Liver (tissue), 8 donors: ENCODE measurements at regions not wholly inside any gene's neighbourhood (a gene's known extent, or its start where the extent isn't known, plus 50 kb on each side); places are given as distances from the start of the nearest gene placed in this dataset.

Experiments
- DNase-seq: peaks from one replicate; pipeline ENCODE4 v3.0.0-alpha.2; 2017; ENCODE audit warnings: low spot score
- H3K27ac ChIP-seq, 2 donors: one replicate each; pipeline ENCODE4 v1.7.0; 2013; ENCODE audit warnings: inconsistent platforms in 2 of 2, low read length in 2 of 2, control low read depth in 1 of 2, low read depth in 1 of 2, mild to moderate bottlenecking in 1 of 2
- H3K27me3 ChIP-seq, 4 donors: one replicate each; pipeline versions ENCODE4 v1.6.1 to v1.7.0; 2013; ENCODE audit warnings: low read length in 3 of 4, inconsistent platforms in 1 of 4, mild to moderate bottlenecking in 1 of 4, moderate library complexity in 1 of 4; ENCODE audit not compliant: control insufficient read depth in 4 of 4, insufficient read depth in 4 of 4
- H3K36me3 ChIP-seq, 4 donors: one replicate each; pipeline versions ENCODE4 v1.6.1 to v1.7.0; 2013; ENCODE audit warnings: low read length in 3 of 4, mild to moderate bottlenecking in 3 of 4, low read depth in 1 of 4, moderate library complexity in 1 of 4; ENCODE audit not compliant: control insufficient read depth in 4 of 4, insufficient read depth in 3 of 4
- H3K4me1 ChIP-seq, 4 donors: one replicate each; pipeline versions ENCODE4 v1.6.1 to v1.7.0; 2013; ENCODE audit warnings: low read length in 3 of 4, mild to moderate bottlenecking in 3 of 4, moderate library complexity in 1 of 4; ENCODE audit not compliant: control insufficient read depth in 4 of 4, insufficient read depth in 4 of 4
- H3K4me3 ChIP-seq, 3 donors: one replicate each; pipeline versions ENCODE4 v1.6.1 to v1.7.0; 2013; ENCODE audit warnings: low read length in 3 of 3, control low read depth in 1 of 3, low read depth in 1 of 3, mild to moderate bottlenecking in 1 of 3
- H3K9ac ChIP-seq, 2 donors: one replicate each; pipeline ENCODE4 v1.7.0; 2013; ENCODE audit warnings: low read length in 2 of 2, mild to moderate bottlenecking in 2 of 2, moderate library complexity in 2 of 2, control low read depth in 1 of 2, low read depth in 1 of 2
- H3K9me3 ChIP-seq, 4 donors: one replicate each; pipeline versions ENCODE4 v1.6.1 to v1.7.0; 2013; ENCODE audit warnings: low read length in 3 of 4; ENCODE audit not compliant: control insufficient read depth in 4 of 4
- EGR1 ChIP-seq, 2 donors: IDR thresholded peaks; 2 replicates each; pipeline ENCODE4 v1.6.1; 2016 to 2018; ENCODE audit warnings: antibody characterized with exemption in 2 of 2, low read depth in 2 of 2
- FOXA1 ChIP-seq: IDR thresholded peaks from 2 replicates; pipeline ENCODE4 v1.6.1; 2016; ENCODE audit warnings: antibody characterized with exemption
- FOXA2 ChIP-seq: IDR thresholded peaks from 2 replicates; pipeline ENCODE4 v1.6.1; 2016; ENCODE audit warnings: antibody characterized with exemption
- GABPA ChIP-seq, 2 donors: IDR thresholded peaks in 1 of 2; conservative IDR thresholded peaks in 1 of 2; 2 replicates each; pipeline ENCODE4 v1.6.1; 2016; ENCODE audit warnings: antibody characterized with exemption in 2 of 2, mild to moderate bottlenecking in 1 of 2, moderate library complexity in 1 of 2
- HNF4G ChIP-seq: IDR thresholded peaks from 2 replicates; pipeline ENCODE4 v1.6.1; 2016; ENCODE audit warnings: antibody characterized with exemption
- JUND ChIP-seq, 2 donors: IDR thresholded peaks; 2 replicates each; pipeline ENCODE4 v1.6.1; 2016; ENCODE audit warnings: antibody characterized with exemption in 2 of 2
- NR2F2 ChIP-seq: IDR thresholded peaks from 2 replicates; pipeline ENCODE4 v1.6.1; 2016; ENCODE audit warnings: antibody characterized with exemption
- RXRA ChIP-seq, 2 donors: IDR thresholded peaks; 2 replicates each; pipeline ENCODE4 v1.6.1; 2017 to 2018; ENCODE audit warnings: antibody characterized with exemption in 2 of 2, mild to moderate bottlenecking in 1 of 2
- SP1 ChIP-seq: IDR thresholded peaks from 2 replicates; pipeline ENCODE4 v1.6.1; 2018; ENCODE audit warnings: antibody characterized with exemption, mild to moderate bottlenecking
- YY1 ChIP-seq: IDR thresholded peaks from 2 replicates; pipeline ENCODE4 v1.6.1; 2016; ENCODE audit warnings: antibody characterized with exemption, mild to moderate bottlenecking
- WGBS: extraction: QIAGEN DNeasy Blood & Tissue Kit; methylation state at CpG from one replicate; pipeline ENCODE4 v1.1.7; 2013; 5-methylcytosine and 5-hydroxymethylcytosine counted together
- TF ChIP-seq, protein P1 (sequence below): IDR thresholded peaks from 2 replicates; pipeline ENCODE4 v1.6.1; 2016; ENCODE audit warnings: antibody characterized with exemption
- TF ChIP-seq, protein P2 (sequence below): IDR thresholded peaks from 2 replicates; pipeline ENCODE4 v1.6.1; 2016; ENCODE audit warnings: antibody characterized with exemption
- TF ChIP-seq, protein P3 (sequence below): fragments of 150-350 bp; IDR thresholded peaks from 2 replicates; pipeline ENCODE4 v1.5.1; 2017; ENCODE audit warnings: improper control_type of control experiment, low read depth, low read length; ENCODE audit not compliant: missing input control
- donor health status: healthy.
- donor health status: healthy.
- donor health status: healthy.
- donor health status: healthy.
- donor health status: healthy.

DNA sequence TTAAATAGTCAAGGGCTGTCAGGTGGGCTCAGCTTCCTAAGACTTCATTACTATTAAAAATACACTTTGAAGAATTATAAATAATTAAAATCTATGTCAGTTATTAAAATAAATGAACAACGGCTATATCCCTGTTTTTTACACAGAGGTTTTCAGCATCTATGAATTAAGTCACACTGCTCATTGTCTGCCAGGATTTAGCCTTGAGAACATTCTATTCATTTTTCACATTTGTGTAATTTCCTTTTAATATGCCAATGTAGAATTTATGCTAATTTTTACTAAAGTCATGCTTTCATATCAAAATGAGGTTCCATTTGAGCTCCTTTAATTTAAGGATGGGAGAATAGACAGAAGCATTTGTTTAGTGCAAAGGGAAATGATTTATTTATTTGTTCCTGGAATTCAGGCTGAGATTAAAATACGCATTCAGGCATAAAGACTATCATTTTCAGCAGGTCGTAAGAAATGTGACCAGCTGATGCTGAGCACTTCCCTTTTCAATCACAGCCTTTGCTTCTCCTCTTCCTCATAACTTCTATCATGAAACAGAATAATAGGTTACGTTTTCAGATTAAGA is 345.1 kb downstream of the MFSD1 start:
- no peak overlapping the region for H3K9ac ChIP-seq
- 77% methylated on average over 4 of the region's 4 CpGs for WGBS
- H3K27ac ChIP-seq, result no peak overlapping the region
- no peaks in the 10 kb centered on the region for H3K36me3 ChIP-seq
- no peak for DNase-seq
- no peaks in the 10 kb centered on the region for H3K4me1 ChIP-seq
- H3K9me3 ChIP-seq, result no peaks in the 10 kb centered on the region
- TF ChIP-seq FOXA1, result no peak
- TF ChIP-seq RXRA (IDR thresholded peaks at IDR 0.05), result no peak
- TF ChIP-seq, protein P1, sequence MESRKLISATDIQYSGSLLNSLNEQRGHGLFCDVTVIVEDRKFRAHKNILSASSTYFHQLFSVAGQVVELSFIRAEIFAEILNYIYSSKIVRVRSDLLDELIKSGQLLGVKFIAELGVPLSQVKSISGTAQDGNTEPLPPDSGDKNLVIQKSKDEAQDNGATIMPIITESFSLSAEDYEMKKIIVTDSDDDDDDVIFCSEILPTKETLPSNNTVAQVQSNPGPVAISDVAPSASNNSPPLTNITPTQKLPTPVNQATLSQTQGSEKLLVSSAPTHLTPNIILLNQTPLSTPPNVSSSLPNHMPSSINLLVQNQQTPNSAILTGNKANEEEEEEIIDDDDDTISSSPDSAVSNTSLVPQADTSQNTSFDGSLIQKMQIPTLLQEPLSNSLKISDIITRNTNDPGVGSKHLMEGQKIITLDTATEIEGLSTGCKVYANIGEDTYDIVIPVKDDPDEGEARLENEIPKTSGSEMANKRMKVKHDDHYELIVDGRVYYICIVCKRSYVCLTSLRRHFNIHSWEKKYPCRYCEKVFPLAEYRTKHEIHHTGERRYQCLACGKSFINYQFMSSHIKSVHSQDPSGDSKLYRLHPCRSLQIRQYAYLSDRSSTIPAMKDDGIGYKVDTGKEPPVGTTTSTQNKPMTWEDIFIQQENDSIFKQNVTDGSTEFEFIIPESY, result no peak
- TF ChIP-seq, protein P2, sequence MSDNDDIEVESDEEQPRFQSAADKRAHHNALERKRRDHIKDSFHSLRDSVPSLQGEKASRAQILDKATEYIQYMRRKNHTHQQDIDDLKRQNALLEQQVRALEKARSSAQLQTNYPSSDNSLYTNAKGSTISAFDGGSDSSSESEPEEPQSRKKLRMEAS, result no peak
- no peak for TF ChIP-seq SP1
- TF ChIP-seq GABPA (IDR thresholded peaks at IDR 0.05 in 1 of 2, conservative IDR thresholded peaks at IDR 0.05 in 1 of 2), result no peak
- TF ChIP-seq NR2F2, result no peak
- H3K4me3 ChIP-seq, result no peak overlapping the region
- no peaks in the 10 kb centered on the region for H3K27me3 ChIP-seq

DNA sequence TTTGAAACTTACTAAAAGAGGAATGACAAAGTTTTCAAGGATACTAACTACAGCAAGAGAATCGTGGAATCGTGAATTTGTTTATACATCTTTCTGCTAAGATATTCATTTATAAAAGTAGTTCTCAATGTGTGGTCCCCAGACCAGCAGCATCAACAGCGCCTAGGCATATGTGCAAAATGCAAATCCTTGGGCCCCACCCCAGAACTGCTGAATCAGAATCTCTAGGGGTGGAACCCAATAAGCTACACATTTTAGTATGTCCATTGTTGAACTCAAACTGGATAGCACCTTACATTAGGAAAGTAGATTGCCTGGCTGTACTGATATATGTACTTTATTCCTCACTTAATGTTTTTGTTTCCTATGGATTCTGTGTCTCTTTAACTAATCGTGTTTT is 346.0 kb downstream of the MFSD1 start:
- Histone ChIP-seq H3K27ac (no peak overlapping the region), H3K9me3 (no peaks in the 10 kb centered on the region), H3K27me3 (no peaks in the 10 kb centered on the region), H3K9ac (no peak overlapping the region), H3K4me1 (no peaks in the 10 kb centered on the region), H3K36me3 (no peaks in the 10 kb centered on the region), H3K4me3 (no peak overlapping the region)
- TF ChIP-seq, protein P2, result no peak
- TF ChIP-seq RXRA (IDR thresholded peaks at IDR 0.05) (no peak), JUND (IDR thresholded peaks at IDR 0.05) (no peak), GABPA (IDR thresholded peaks at IDR 0.05 in 1 of 2, conservative IDR thresholded peaks at IDR 0.05 in 1 of 2) (no peak), YY1 (no peak), EGR1 (IDR thresholded peaks at IDR 0.05; ENCODE audit: low read depth in 2 of 2) (no peak), NR2F2 (no peak), FOXA1 (no peak), HNF4G (no peak), FOXA2 (no peak)
- TF ChIP-seq, protein P3, sequence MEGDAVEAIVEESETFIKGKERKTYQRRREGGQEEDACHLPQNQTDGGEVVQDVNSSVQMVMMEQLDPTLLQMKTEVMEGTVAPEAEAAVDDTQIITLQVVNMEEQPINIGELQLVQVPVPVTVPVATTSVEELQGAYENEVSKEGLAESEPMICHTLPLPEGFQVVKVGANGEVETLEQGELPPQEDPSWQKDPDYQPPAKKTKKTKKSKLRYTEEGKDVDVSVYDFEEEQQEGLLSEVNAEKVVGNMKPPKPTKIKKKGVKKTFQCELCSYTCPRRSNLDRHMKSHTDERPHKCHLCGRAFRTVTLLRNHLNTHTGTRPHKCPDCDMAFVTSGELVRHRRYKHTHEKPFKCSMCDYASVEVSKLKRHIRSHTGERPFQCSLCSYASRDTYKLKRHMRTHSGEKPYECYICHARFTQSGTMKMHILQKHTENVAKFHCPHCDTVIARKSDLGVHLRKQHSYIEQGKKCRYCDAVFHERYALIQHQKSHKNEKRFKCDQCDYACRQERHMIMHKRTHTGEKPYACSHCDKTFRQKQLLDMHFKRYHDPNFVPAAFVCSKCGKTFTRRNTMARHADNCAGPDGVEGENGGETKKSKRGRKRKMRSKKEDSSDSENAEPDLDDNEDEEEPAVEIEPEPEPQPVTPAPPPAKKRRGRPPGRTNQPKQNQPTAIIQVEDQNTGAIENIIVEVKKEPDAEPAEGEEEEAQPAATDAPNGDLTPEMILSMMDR, result no peak
- TF ChIP-seq, protein P1, result no peak
- DNase-seq, result no peak
- WGBS, result 83% methylated on average over 4 of the region's 4 CpGs
